ENCODE measurements at regions not wholly inside any gene's neighbourhood (a gene's known extent, or its start where the extent isn't known, plus 50 kb on each side); places are given as distances from the start of the nearest gene placed in this dataset.

GRCh38 chr1:4428711-4429110 lies 225.7 kb upstream of the AJAP1 start:
- TF ChIP-seq, protein P1, sequence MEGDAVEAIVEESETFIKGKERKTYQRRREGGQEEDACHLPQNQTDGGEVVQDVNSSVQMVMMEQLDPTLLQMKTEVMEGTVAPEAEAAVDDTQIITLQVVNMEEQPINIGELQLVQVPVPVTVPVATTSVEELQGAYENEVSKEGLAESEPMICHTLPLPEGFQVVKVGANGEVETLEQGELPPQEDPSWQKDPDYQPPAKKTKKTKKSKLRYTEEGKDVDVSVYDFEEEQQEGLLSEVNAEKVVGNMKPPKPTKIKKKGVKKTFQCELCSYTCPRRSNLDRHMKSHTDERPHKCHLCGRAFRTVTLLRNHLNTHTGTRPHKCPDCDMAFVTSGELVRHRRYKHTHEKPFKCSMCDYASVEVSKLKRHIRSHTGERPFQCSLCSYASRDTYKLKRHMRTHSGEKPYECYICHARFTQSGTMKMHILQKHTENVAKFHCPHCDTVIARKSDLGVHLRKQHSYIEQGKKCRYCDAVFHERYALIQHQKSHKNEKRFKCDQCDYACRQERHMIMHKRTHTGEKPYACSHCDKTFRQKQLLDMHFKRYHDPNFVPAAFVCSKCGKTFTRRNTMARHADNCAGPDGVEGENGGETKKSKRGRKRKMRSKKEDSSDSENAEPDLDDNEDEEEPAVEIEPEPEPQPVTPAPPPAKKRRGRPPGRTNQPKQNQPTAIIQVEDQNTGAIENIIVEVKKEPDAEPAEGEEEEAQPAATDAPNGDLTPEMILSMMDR (IDR thresholded peaks at IDR 0.05): no peak
- H3K4me3 Mint-ChIP-seq: no peak overlapping the region
- no peaks in the 10 kb centered on the region for H3K36me3 Mint-ChIP-seq (ENCODE audit: low read depth)
- DNase-seq: no peak
- no peak overlapping the region for H3K27ac Mint-ChIP-seq
- H3K4me1 Mint-ChIP-seq (ENCODE audit: low read depth): no peaks in the 10 kb centered on the region
- peaks cover 59% of the 10 kb centered on the region for H3K9me3 Mint-ChIP-seq
- peaks cover 1% of the 10 kb centered on the region for H3K27me3 Mint-ChIP-seq (ENCODE audit: insufficient read depth)

DNA sequence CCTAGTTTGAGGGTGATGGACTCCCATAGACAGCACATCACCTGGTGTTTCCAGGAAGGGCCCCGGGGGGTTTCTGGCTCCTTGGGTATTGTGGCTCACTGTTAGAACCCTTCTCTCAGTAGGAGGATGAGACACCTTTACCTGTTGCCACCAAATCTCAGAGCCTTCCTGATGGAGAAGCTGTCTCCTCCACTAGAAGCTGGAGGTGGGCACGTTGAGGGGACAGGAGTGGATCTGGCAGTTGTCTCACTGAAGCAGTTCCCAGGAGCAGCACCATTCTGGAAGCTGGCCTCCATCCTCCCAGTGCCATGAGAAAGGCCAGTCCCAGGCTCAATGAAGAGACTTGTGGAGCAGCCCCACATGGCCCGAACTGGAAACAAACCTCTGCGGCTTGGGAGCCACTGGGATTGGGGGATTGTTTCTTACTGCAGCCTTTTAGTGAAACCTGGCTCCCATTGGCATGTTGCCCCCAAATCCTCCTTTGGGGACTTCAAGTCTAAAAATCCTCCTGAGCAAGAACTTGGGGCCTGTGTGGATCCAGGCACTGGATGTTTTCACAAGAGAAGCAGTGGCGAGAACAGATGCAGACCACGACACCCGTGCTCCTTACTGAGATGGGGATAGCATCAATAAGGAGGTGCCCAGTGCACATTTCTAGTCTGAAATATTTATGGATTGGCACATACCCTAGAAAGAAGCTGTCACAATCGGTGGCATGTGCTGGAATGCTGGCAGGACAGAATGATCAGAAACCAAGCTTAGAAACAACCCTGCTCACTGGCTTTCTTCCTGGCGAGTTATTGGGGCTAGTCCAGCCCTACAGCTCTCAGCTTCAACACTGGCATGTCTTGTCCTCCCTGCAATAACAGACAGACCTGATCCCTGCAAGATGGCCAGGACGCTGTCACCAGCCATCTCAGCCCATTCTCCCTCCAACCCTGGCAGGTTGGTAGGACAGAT lies 223.7 kb upstream of the AJAP1 start:
- Mint-ChIP-seq H3K27me3 (ENCODE audit: insufficient read depth) (no peaks in the 10 kb centered on the region; the same call in 1 of the 2 replicates), H3K4me1 (ENCODE audit: low read depth) (no peaks in the 10 kb centered on the region), H3K36me3 (ENCODE audit: low read depth) (no peaks in the 10 kb centered on the region), H3K27ac (no peak overlapping the region), H3K9me3 (peaks cover 66% of the 10 kb centered on the region), H3K4me3 (no peak overlapping the region)
- TF ChIP-seq, protein P1 (IDR thresholded peaks at IDR 0.05): no peak
- no peak for DNase-seq

DNA sequence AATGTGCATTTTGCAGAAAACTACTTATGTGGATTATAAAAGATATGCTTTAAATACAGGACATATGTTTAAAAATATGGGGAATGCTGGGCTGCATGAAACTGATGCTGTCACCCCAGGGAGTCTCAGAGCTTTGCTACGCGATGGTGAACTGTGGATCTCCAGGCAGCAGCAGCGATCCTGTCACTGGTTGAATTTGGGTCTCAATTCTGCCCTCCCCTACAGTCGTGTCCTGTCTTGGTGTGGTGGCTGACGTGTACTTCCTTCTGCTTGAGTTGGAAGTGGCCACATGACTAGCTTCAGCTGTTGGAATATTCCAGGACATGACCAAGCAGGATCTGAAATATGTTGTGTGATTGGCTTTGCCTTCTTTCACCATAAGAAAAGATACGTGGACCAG lies 222.9 kb upstream of the AJAP1 start:
- Mint-ChIP-seq H3K4me3 (no peak overlapping the region), H3K27me3 (ENCODE audit: insufficient read depth) (no peaks in the 10 kb centered on the region; the same call in 1 of the 2 replicates), H3K4me1 (ENCODE audit: low read depth) (no peaks in the 10 kb centered on the region), H3K27ac (no peak overlapping the region), H3K9me3 (peaks cover 73% of the 10 kb centered on the region), H3K36me3 (ENCODE audit: low read depth) (no peaks in the 10 kb centered on the region)
- TF ChIP-seq, protein P1 (IDR thresholded peaks at IDR 0.05): no peak
- no peak for DNase-seq

DNA sequence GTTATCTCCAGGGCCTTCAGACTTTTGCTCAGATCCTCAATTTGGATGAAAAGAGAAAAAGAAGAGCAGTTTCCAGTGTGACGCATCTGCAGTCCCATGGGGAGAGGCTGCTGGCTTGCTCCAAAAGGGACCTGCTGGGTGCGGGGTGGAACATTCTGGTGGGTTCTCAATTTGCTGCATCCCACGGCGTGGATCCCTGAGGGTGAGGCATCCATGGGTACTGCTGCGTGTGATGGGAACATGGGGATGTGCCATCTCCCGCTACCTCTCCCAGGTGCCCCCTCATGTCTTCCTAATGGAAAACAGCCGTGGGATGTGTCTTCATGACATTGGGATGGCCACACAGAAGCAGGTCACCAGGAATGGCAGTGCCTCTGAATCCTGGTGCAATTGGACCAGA lies 221.3 kb upstream of the AJAP1 start:
- no peak overlapping the region for H3K4me3 Mint-ChIP-seq
- H3K9me3 Mint-ChIP-seq: peaks cover 73% of the 10 kb centered on the region
- TF ChIP-seq, protein P1 (IDR thresholded peaks at IDR 0.05): no peak
- peaks cover 1% of the 10 kb centered on the region; the same call in 1 of the 2 replicates for H3K27me3 Mint-ChIP-seq (ENCODE audit: insufficient read depth)
- H3K4me1 Mint-ChIP-seq (ENCODE audit: low read depth): no peaks in the 10 kb centered on the region
- no peak overlapping the region for H3K27ac Mint-ChIP-seq
- H3K36me3 Mint-ChIP-seq (ENCODE audit: low read depth): no peaks in the 10 kb centered on the region
- DNase-seq: no peak

- H3K36me3 Mint-ChIP-seq (ENCODE audit: low read depth): peaks cover 12% of the 10 kb centered on the region
Observed at GRCh38 chr1:4444086-4444485, 210.3 kb upstream of the AJAP1 start.

More at GRCh38 chr1:4444086-4444485, 210.3 kb upstream of the AJAP1 start:
- no peaks in the 10 kb centered on the region for H3K4me1 Mint-ChIP-seq (ENCODE audit: low read depth)
- H3K9me3 Mint-ChIP-seq: peaks cover 68% of the 10 kb centered on the region
- no peak overlapping the region for H3K4me3 Mint-ChIP-seq
- H3K27me3 Mint-ChIP-seq (ENCODE audit: insufficient read depth): no peaks in the 10 kb centered on the region; the same call in 1 of the 2 replicates
- TF ChIP-seq, protein P1 (IDR thresholded peaks at IDR 0.05): no peak
- no peak for DNase-seq
- H3K27ac Mint-ChIP-seq: no peak overlapping the region
